ENCODE measurements at regions not wholly inside any gene's neighbourhood (a gene's known extent, or its start where the extent isn't known, plus 50 kb on each side); places are given as distances from the start of the nearest gene placed in this dataset.

- no peak overlapping the region for H3K23ac ChIP-seq (ENCODE audit: insufficient read length)
- ChIA-PET CTCF (ENCODE audit: partially characterized antibody) (interaction anchor here (0.6 to 2.1 kb wide), 6 partner anchors 8 to 42 kb away, joined by 4 to 13 read pairs (median 4); no protein-coding TSS in a partner anchor), POLR2A (ENCODE audit: partially characterized antibody) (interaction anchor here (0.6 to 1.3 kb wide), 8 partner anchors 11 to 294 kb away, joined by 3 to 5 read pairs (median 3); no protein-coding TSS in a partner anchor)
- no peak overlapping the region; the same call in 1 of the 2 replicates for H4K8ac ChIP-seq (ENCODE audit: extremely low read depth, insufficient read depth, low read length)
- H3K56ac ChIP-seq (replicated peaks; ENCODE audit: insufficient read length, low read depth, low read length) = no peak overlapping the region
- DNase-seq (ENCODE audit: low read depth in 1 of 2, low spot score in 2 of 2) = no peak
- no peaks in the 10 kb centered on the region for H3K27me3 ChIP-seq (replicated peaks in 1 of 4; ENCODE audit: control insufficient read depth in 3 of 4, extremely low read depth in 1 of 4, insufficient read depth in 3 of 4, low read length in 3 of 4)
- WGBS, 2 experiments (ENCODE audit: extremely low coverage in 1 of 2, insufficient coverage in 1 of 2, insufficient read length in 1 of 2, insufficient replicate concordance in 2 of 2, low coverage in 1 of 2, low lambda C conversion rate in 2 of 2, missing lambda C conversion rate in 1 of 2) = 91% methylated on average over 29 of the region's 31 CpGs; no CpG with 5 or more reads in 1 of the 2 experiments
- H3K36me3 ChIP-seq (ENCODE audit: control insufficient read depth in 2 of 4, insufficient read depth in 4 of 4, low read length in 3 of 4) = no peaks in the 10 kb centered on the region
- peaks cover 7 to 16% of the 10 kb centered on the region in 2 experiments for H4K20me1 ChIP-seq (replicated peaks in 1 of 2; ENCODE audit: control insufficient read depth in 1 of 2, insufficient read depth in 2 of 2, low read length in 2 of 2)
- H2AFZ ChIP-seq (ENCODE audit: low read length) = no peak overlapping the region
- H2BK12ac ChIP-seq (ENCODE audit: low read depth, low read length) = no peak overlapping the region
- H3K23me2 ChIP-seq (ENCODE audit: low read depth, low read length) = peaks cover 21% of the 10 kb centered on the region
- H4K5ac ChIP-seq (ENCODE audit: insufficient read length, low read depth, low read length) = no peak overlapping the region
- no peak overlapping the region for H3K9ac ChIP-seq (replicated peaks in 1 of 4; ENCODE audit: extremely low read depth in 1 of 4, low read depth in 3 of 4, low read length in 3 of 4)
- peaks cover 18 to 81% of the 10 kb centered on the region in 2 experiments for H3K79me2 ChIP-seq (ENCODE audit: control insufficient read depth in 1 of 2, insufficient read depth in 2 of 2, low read length in 2 of 2)
- no peak overlapping the region for H3K4me3 ChIP-seq (ENCODE audit: extremely low read depth in 1 of 4, insufficient read depth in 2 of 4, low read depth in 3 of 4, low read length in 4 of 4)
- no peak overlapping the region for H2BK20ac ChIP-seq (ENCODE audit: low read length)
- H2AK5ac ChIP-seq (ENCODE audit: low read depth, low read length) = no peak overlapping the region
- no peak overlapping the region for H3K4ac ChIP-seq (replicated peaks; ENCODE audit: insufficient read length, low read depth, low read length)
- H3K9me3 ChIP-seq (ENCODE audit: insufficient read depth in 2 of 2, low read depth in 1 of 2, low read length in 1 of 2) = no peaks in the 10 kb centered on the region
- FAIRE-seq = no peak
- peaks cover 24% of the 10 kb centered on the region for H3K79me1 ChIP-seq (ENCODE audit: low read depth, low read length)
- H4K91ac ChIP-seq (replicated peaks; ENCODE audit: insufficient read length, low read length) = peak overlapping the region; percentile 40
- peak overlapping the region; percentile 24; the same call in 1 of the 2 replicates for H2BK5ac ChIP-seq (ENCODE audit: low read depth, low read length)
- no peak overlapping the region for H3K14ac ChIP-seq (ENCODE audit: insufficient read length)
- no peak overlapping the region for H2BK120ac ChIP-seq (replicated peaks; ENCODE audit: low read depth, low read length)
- peaks cover 21 to 43% (median 36%) of the 10 kb centered on the region in 4 experiments for H3K4me1 ChIP-seq (replicated peaks in 1 of 4; ENCODE audit: control insufficient read depth in 3 of 4, insufficient read depth in 4 of 4, low read length in 3 of 4)
- H2BK15ac ChIP-seq (ENCODE audit: low read length) = no peak overlapping the region
- no peak overlapping the region for H3K27ac ChIP-seq (ENCODE audit: low read depth, low read length)
- H3K18ac ChIP-seq (ENCODE audit: extremely low read depth, low read length) = no peak overlapping the region; the same call in 1 of the 2 replicates
- H3K4me2 ChIP-seq (ENCODE audit: insufficient read depth in 1 of 2, low read depth in 2 of 2, low read length in 2 of 2) = no peak overlapping the region
- no peak for TF ChIP-seq BRCA1 (IDR thresholded peaks at IDR 0.05; ENCODE audit: low read depth, low read length)
These were observed 313.7 kb downstream of the SEC14L1 start for GRCh38 chr17:77454242-77455095.
